ENCODE measurements at regions not wholly inside any gene's neighbourhood (a gene's known extent, or its start where the extent isn't known, plus 50 kb on each side); places are given as distances from the start of the nearest gene placed in this dataset.

GRCh38 chr5:88399561-88399960 lies 130.9 kb upstream of the TMEM161B start:
- H3K27me3 ChIP-seq (ENCODE audit: control insufficient read depth, insufficient read depth, low read length), result no peaks in the 10 kb centered on the region
- peak overlapping the region; percentile 44 for H3K27ac ChIP-seq (ENCODE audit: low read depth, low read length)
- WGBS (ENCODE audit: insufficient coverage), result no CpG with 5 or more reads among the region's 2 CpGs
- DNase-seq (ENCODE audit: low read depth in 4 of 6, low spot score in 6 of 6), result peak in 3 of 6 donors; percentile 19 to 90 (median 88)
- H3K36me3 ChIP-seq (ENCODE audit: control insufficient read depth, insufficient read depth, low read length), result no peaks in the 10 kb centered on the region
- peaks cover 14% of the 10 kb centered on the region for H3K4me1 ChIP-seq (ENCODE audit: control insufficient read depth, insufficient read depth, low read length)
- no peak overlapping the region for H3K4me3 ChIP-seq (ENCODE audit: low read depth, low read length)
- no peaks in the 10 kb centered on the region for H3K9me3 ChIP-seq (ENCODE audit: control insufficient read depth, insufficient read depth, low read length)

- Histone ChIP-seq H3K36me3 (ENCODE audit: control insufficient read depth, insufficient read depth, low read length) (no peaks in the 10 kb centered on the region), H3K27ac (ENCODE audit: low read depth, low read length) (peak overlapping the region; percentile 96), H3K9me3 (ENCODE audit: control insufficient read depth, insufficient read depth, low read length) (no peaks in the 10 kb centered on the region), H3K27me3 (ENCODE audit: control insufficient read depth, insufficient read depth, low read length) (no peaks in the 10 kb centered on the region), H3K4me1 (ENCODE audit: control insufficient read depth, insufficient read depth, low read length) (peaks cover 14% of the 10 kb centered on the region), H3K4me3 (ENCODE audit: low read depth, low read length) (peak overlapping the region; percentile 35)
- DNase-seq (ENCODE audit: low read depth in 4 of 6, low spot score in 6 of 6), result peak in 3 of 6 donors; percentile 29 to 91 (median 86)
- 5% methylated on average over 2 of the region's 4 CpGs for WGBS (ENCODE audit: insufficient coverage)
These were observed 129.7 kb upstream of the TMEM161B start for GRCh38 chr5:88398316-88398715.

- WGBS (ENCODE audit: insufficient coverage), result no CpG with 5 or more reads among the region's 7 CpGs
- DNase-seq (ENCODE audit: low read depth in 4 of 6, low spot score in 6 of 6), result peak in 3 of 6 donors; percentile 56 to 92 (median 88)
- no peaks in the 10 kb centered on the region for H3K9me3 ChIP-seq (ENCODE audit: control insufficient read depth, insufficient read depth, low read length)
- H3K27ac ChIP-seq (ENCODE audit: low read depth, low read length), result peak overlapping the region; percentile 96
- H3K36me3 ChIP-seq (ENCODE audit: control insufficient read depth, insufficient read depth, low read length), result no peaks in the 10 kb centered on the region
- H3K4me1 ChIP-seq (ENCODE audit: control insufficient read depth, insufficient read depth, low read length), result peaks cover 14% of the 10 kb centered on the region
- H3K27me3 ChIP-seq (ENCODE audit: control insufficient read depth, insufficient read depth, low read length), result no peaks in the 10 kb centered on the region
- H3K4me3 ChIP-seq (ENCODE audit: low read depth, low read length), result peak overlapping the region; percentile 35
These were observed 128.2 kb upstream of the TMEM161B start for GRCh38 chr5:88396751-88397281.

GRCh38 chr5:88396000-88396535 lies 127.4 kb upstream of the TMEM161B start:
- WGBS (ENCODE audit: insufficient coverage), result no CpG with 5 or more reads among the region's 2 CpGs
- no peaks in the 10 kb centered on the region for H3K36me3 ChIP-seq (ENCODE audit: control insufficient read depth, insufficient read depth, low read length)
- peak in 2 of 6 donors; percentile 58 to 77 for DNase-seq (ENCODE audit: low read depth in 4 of 6, low spot score in 6 of 6)
- H3K27me3 ChIP-seq (ENCODE audit: control insufficient read depth, insufficient read depth, low read length), result no peaks in the 10 kb centered on the region
- H3K4me3 ChIP-seq (ENCODE audit: low read depth, low read length), result peak overlapping the region; percentile 35
- H3K27ac ChIP-seq (ENCODE audit: low read depth, low read length), result peak overlapping the region; percentile 96
- H3K9me3 ChIP-seq (ENCODE audit: control insufficient read depth, insufficient read depth, low read length), result no peaks in the 10 kb centered on the region
- H3K4me1 ChIP-seq (ENCODE audit: control insufficient read depth, insufficient read depth, low read length), result peaks cover 17% of the 10 kb centered on the region

- peak overlapping the region; percentile 33 for H3K4me3 ChIP-seq (ENCODE audit: low read depth, low read length)
- peak overlapping the region; percentile 96 for H3K27ac ChIP-seq (ENCODE audit: low read depth, low read length)
- no peaks in the 10 kb centered on the region for H3K9me3 ChIP-seq (ENCODE audit: control insufficient read depth, insufficient read depth, low read length)
- DNase-seq (ENCODE audit: low read depth in 4 of 6, low spot score in 6 of 6), result peak in 1 of 6 donors; percentile 68
- no peaks in the 10 kb centered on the region for H3K27me3 ChIP-seq (ENCODE audit: control insufficient read depth, insufficient read depth, low read length)
- WGBS (ENCODE audit: insufficient coverage), result no CpG with 5 or more reads among the region's 4 CpGs
- peaks cover 19% of the 10 kb centered on the region for H3K4me1 ChIP-seq (ENCODE audit: control insufficient read depth, insufficient read depth, low read length)
- no peaks in the 10 kb centered on the region for H3K36me3 ChIP-seq (ENCODE audit: control insufficient read depth, insufficient read depth, low read length)
These were observed 126.6 kb upstream of the TMEM161B start for GRCh38 chr5:88395264-88395663.

- H3K27ac ChIP-seq (ENCODE audit: low read depth, low read length), result peak overlapping the region; percentile 96
- peaks cover 19% of the 10 kb centered on the region for H3K4me1 ChIP-seq (ENCODE audit: control insufficient read depth, insufficient read depth, low read length)
- H3K9me3 ChIP-seq (ENCODE audit: control insufficient read depth, insufficient read depth, low read length), result no peaks in the 10 kb centered on the region
- peak overlapping the region; percentile 33 for H3K4me3 ChIP-seq (ENCODE audit: low read depth, low read length)
- no peaks in the 10 kb centered on the region for H3K36me3 ChIP-seq (ENCODE audit: control insufficient read depth, insufficient read depth, low read length)
- no CpG with 5 or more reads among the region's 8 CpGs for WGBS (ENCODE audit: insufficient coverage)
- no peaks in the 10 kb centered on the region for H3K27me3 ChIP-seq (ENCODE audit: control insufficient read depth, insufficient read depth, low read length)
- DNase-seq (ENCODE audit: low read depth in 4 of 6, low spot score in 6 of 6), result peak in 3 of 6 donors; percentile 27 to 93 (median 84)
These were observed 126.0 kb upstream of the TMEM161B start for GRCh38 chr5:88394536-88395175.

GRCh38 chr5:88393716-88394535 lies 125.3 kb upstream of the TMEM161B start:
- H3K27me3 ChIP-seq (ENCODE audit: control insufficient read depth, insufficient read depth, low read length), result no peaks in the 10 kb centered on the region
- H3K36me3 ChIP-seq (ENCODE audit: control insufficient read depth, insufficient read depth, low read length), result no peaks in the 10 kb centered on the region
- peaks cover 20% of the 10 kb centered on the region for H3K4me1 ChIP-seq (ENCODE audit: control insufficient read depth, insufficient read depth, low read length)
- WGBS (ENCODE audit: insufficient coverage), result no CpG with 5 or more reads among the region's 7 CpGs
- no peaks in the 10 kb centered on the region for H3K9me3 ChIP-seq (ENCODE audit: control insufficient read depth, insufficient read depth, low read length)
- peak overlapping the region; percentile 33 for H3K4me3 ChIP-seq (ENCODE audit: low read depth, low read length)
- peak in 3 of 6 donors; percentile 53 to 93 (median 87) for DNase-seq (ENCODE audit: low read depth in 4 of 6, low spot score in 6 of 6)
- peak overlapping the region; percentile 96 for H3K27ac ChIP-seq (ENCODE audit: low read depth, low read length)

GRCh38 chr5:88393042-88393441 lies 124.4 kb upstream of the TMEM161B start:
- Histone ChIP-seq H3K27ac (ENCODE audit: low read depth, low read length) (peak overlapping the region; percentile 96), H3K4me1 (ENCODE audit: control insufficient read depth, insufficient read depth, low read length) (peaks cover 24% of the 10 kb centered on the region), H3K27me3 (ENCODE audit: control insufficient read depth, insufficient read depth, low read length) (no peaks in the 10 kb centered on the region), H3K4me3 (ENCODE audit: low read depth, low read length) (peak overlapping the region; percentile 4), H3K36me3 (ENCODE audit: control insufficient read depth, insufficient read depth, low read length) (no peaks in the 10 kb centered on the region), H3K9me3 (ENCODE audit: control insufficient read depth, insufficient read depth, low read length) (no peaks in the 10 kb centered on the region)
- peak in 3 of 6 donors; percentile 35 to 85 (median 73) for DNase-seq (ENCODE audit: low read depth in 4 of 6, low spot score in 6 of 6)
- WGBS (ENCODE audit: insufficient coverage), result no CpG with 5 or more reads among the region's 2 CpGs

GRCh38 chr5:88391991-88392390 lies 123.3 kb upstream of the TMEM161B start:
- Histone ChIP-seq H3K4me1 (ENCODE audit: control insufficient read depth, insufficient read depth, low read length) (peaks cover 21% of the 10 kb centered on the region), H3K27me3 (ENCODE audit: control insufficient read depth, insufficient read depth, low read length) (no peaks in the 10 kb centered on the region), H3K27ac (ENCODE audit: low read depth, low read length) (peak overlapping the region; percentile 96), H3K36me3 (ENCODE audit: control insufficient read depth, insufficient read depth, low read length) (no peaks in the 10 kb centered on the region), H3K4me3 (ENCODE audit: low read depth, low read length) (peak overlapping the region; percentile 4), H3K9me3 (ENCODE audit: control insufficient read depth, insufficient read depth, low read length) (no peaks in the 10 kb centered on the region)
- DNase-seq (ENCODE audit: low read depth in 4 of 6, low spot score in 6 of 6), result peak in 3 of 6 donors; percentile 54 to 95 (median 87)
- 14% methylated on average over 1 of the region's 3 CpGs for WGBS (ENCODE audit: insufficient coverage)

All from spinal cord (tissue), 9 donors.